ENCODE measurements at regions not wholly inside any gene's neighbourhood (a gene's known extent, or its start where the extent isn't known, plus 50 kb on each side); places are given as distances from the start of the nearest gene placed in this dataset.

- WGBS, 2 donors = 69 to 76% methylated on average over 2 of the region's 2 CpGs
- no peaks in the 10 kb centered on the region for H3K36me3 ChIP-seq
- TF ChIP-seq CTCF (IDR thresholded peaks at IDR 0.05) = no peak
- H3K27me3 ChIP-seq = no peaks in the 10 kb centered on the region
- DNase-seq (no peak), ATAC-seq (no peak)
- intact Hi-C loops (cut with DNase I) = no loop called here
- H3K27ac ChIP-seq = no peak overlapping the region
- H3K4me1 ChIP-seq = no peaks in the 10 kb centered on the region
- no peak overlapping the region for H3K4me3 ChIP-seq
- peaks cover 0 to 6% (median 0%) of the 10 kb centered on the region in 11 donors for H3K9me3 ChIP-seq
Measured at GRCh38 chr13:53890696-53891095, 862.1 kb downstream of the OLFM4 start.

GRCh38 chr13:53901593-53901992 lies 873.0 kb downstream of the OLFM4 start:
- no peak for TF ChIP-seq CTCF (IDR thresholded peaks at IDR 0.05)
- intact Hi-C loops (cut with DNase I) = no loop called here
- no peaks in the 10 kb centered on the region for H3K4me1 ChIP-seq
- ATAC-seq = no peak
- peaks cover 0 to 12% (median 0%) of the 10 kb centered on the region in 11 donors for H3K9me3 ChIP-seq
- no peaks in the 10 kb centered on the region for H3K27me3 ChIP-seq
- no peak overlapping the region for H3K4me3 ChIP-seq
- no peak for DNase-seq
- no peaks in the 10 kb centered on the region for H3K36me3 ChIP-seq
- H3K27ac ChIP-seq = no peak overlapping the region

- intact Hi-C loops (cut with DNase I) = no loop called here
- Histone ChIP-seq H3K27me3 (no peaks in the 10 kb centered on the region), H3K9me3 (no peaks in the 10 kb centered on the region), H3K4me1 (no peaks in the 10 kb centered on the region), H3K27ac (no peak overlapping the region), H3K4me3 (no peak overlapping the region), H3K36me3 (no peaks in the 10 kb centered on the region)
- DNase-seq (no peak), ATAC-seq (no peak)
- TF ChIP-seq CTCF (IDR thresholded peaks at IDR 0.05) = no peak
- WGBS, 2 donors = 41 to 47% methylated on average over 2 of the region's 2 CpGs
Measured at GRCh38 chr13:53907891-53908290, 879.3 kb downstream of the OLFM4 start.

GRCh38 chr13:53920916-53921315 lies 892.3 kb downstream of the OLFM4 start:
- Histone ChIP-seq H3K9me3 (no peaks in the 10 kb centered on the region), H3K27me3 (no peaks in the 10 kb centered on the region), H3K36me3 (no peaks in the 10 kb centered on the region), H3K27ac (no peak overlapping the region), H3K4me1 (no peaks in the 10 kb centered on the region), H3K4me3 (no peak overlapping the region)
- intact Hi-C loops (cut with DNase I) = no loop called here
- WGBS, 2 donors = 81 to 82% methylated on average over 10 of the region's 10 CpGs
- ATAC-seq (no peak), DNase-seq (no peak)
- TF ChIP-seq CTCF (IDR thresholded peaks at IDR 0.05) = no peak

GRCh38 chr13:53921473-53921872 lies 892.9 kb downstream of the OLFM4 start:
- Histone ChIP-seq H3K27ac (no peak overlapping the region), H3K4me1 (no peaks in the 10 kb centered on the region), H3K4me3 (no peak overlapping the region), H3K9me3 (no peaks in the 10 kb centered on the region), H3K27me3 (no peaks in the 10 kb centered on the region), H3K36me3 (no peaks in the 10 kb centered on the region)
- intact Hi-C loops (cut with DNase I) = no loop called here
- no peak for ATAC-seq
- 87 to 91% methylated on average over 13 of the region's 13 CpGs for WGBS, 2 donors
- no peak for DNase-seq
- no peak for TF ChIP-seq CTCF (IDR thresholded peaks at IDR 0.05)
